ENCODE measurements at regions not wholly inside any gene's neighbourhood (a gene's known extent, or its start where the extent isn't known, plus 50 kb on each side); places are given as distances from the start of the nearest gene placed in this dataset.

- Mint-ChIP-seq H3K9me3 (peaks cover 0 to 2% of the 10 kb centered on the region in 2 experiments; a peak in 1 of 5 replicates), H3K27ac (no peak overlapping the region), H3K36me3 (ENCODE audit: insufficient read depth in 1 of 3, low read depth in 3 of 3) (peaks cover 0 to 3% (median 0%) of the 10 kb centered on the region in 3 experiments; a peak in 1 of 7 replicates), H3K27me3 (ENCODE audit: low read depth) (peaks cover 3% of the 10 kb centered on the region; the same call in 1 of the 2 replicates), H3K4me3 (no peak overlapping the region), H3K4me1 (no peaks in the 10 kb centered on the region)
- Histone ChIP-seq H3K9ac (ENCODE audit: extremely low read depth, insufficient read length, low read length) (no peak overlapping the region), H2BK15ac (ENCODE audit: low read depth, low read length) (no peak overlapping the region), H2BK5ac (ENCODE audit: insufficient read length, low read length) (no peak overlapping the region), H4K20me1 (ENCODE audit: control insufficient read depth, insufficient read depth, insufficient read length) (no peaks in the 10 kb centered on the region), H2AK5ac (ENCODE audit: insufficient read length, low read length) (no peak overlapping the region), H3K56ac (ENCODE audit: insufficient read length, low read depth, low read length) (no peak overlapping the region), H3K23ac (ENCODE audit: insufficient read length, low read depth, low read length) (no peak overlapping the region), H2BK20ac (ENCODE audit: low read depth, low read length, poor library complexity, severe bottlenecking) (no peak overlapping the region), H4K5ac (ENCODE audit: insufficient read length, low read depth, low read length) (no peak overlapping the region), H3K27me3 (ENCODE audit: insufficient read depth, low read length) (no peaks in the 10 kb centered on the region), H3K79me2 (ENCODE audit: insufficient read depth, low read length) (no peaks in the 10 kb centered on the region), H4K8ac (replicated peaks; ENCODE audit: insufficient read length, low read depth, low read length) (no peak overlapping the region), H3K4me2 (ENCODE audit: insufficient read depth, insufficient read length, low read length) (no peak overlapping the region), H2BK12ac (ENCODE audit: insufficient read length, low read depth, low read length) (no peak overlapping the region), H3K14ac (ENCODE audit: insufficient read depth, low read length) (no peak overlapping the region), H4K91ac (ENCODE audit: insufficient read length, low read depth, low read length) (no peak overlapping the region), H2AFZ (ENCODE audit: low read length) (no peak overlapping the region), H3K23me2 (ENCODE audit: insufficient read length, low read depth, low read length, poor library complexity, severe bottlenecking) (no peaks in the 10 kb centered on the region), H3K27ac (ENCODE audit: insufficient read length, low read depth, low read length) (no peak overlapping the region), H3K9me3 (ENCODE audit: control insufficient read depth, low read depth, low read length) (no peaks in the 10 kb centered on the region), H3K4ac (ENCODE audit: low read depth, low read length) (no peak overlapping the region), H3K4me1 (ENCODE audit: insufficient read depth, low read length) (no peaks in the 10 kb centered on the region), H2BK120ac (ENCODE audit: low read depth, low read length, poor library complexity, severe bottlenecking) (no peak overlapping the region), H3K18ac (ENCODE audit: insufficient read length, low read depth, low read length) (no peak overlapping the region), H3K79me1 (ENCODE audit: insufficient read depth, low read depth, low read length, poor library complexity, severe bottlenecking) (no peaks in the 10 kb centered on the region), H3T11ph (ENCODE audit: low read length) (no peak overlapping the region)
- no peak for DNase-seq
- WGBS (ENCODE audit: extremely low coverage, insufficient read length, low lambda C conversion rate) = no CpG with 5 or more reads among the region's 3 CpGs
- TF ChIP-seq, protein P1, sequence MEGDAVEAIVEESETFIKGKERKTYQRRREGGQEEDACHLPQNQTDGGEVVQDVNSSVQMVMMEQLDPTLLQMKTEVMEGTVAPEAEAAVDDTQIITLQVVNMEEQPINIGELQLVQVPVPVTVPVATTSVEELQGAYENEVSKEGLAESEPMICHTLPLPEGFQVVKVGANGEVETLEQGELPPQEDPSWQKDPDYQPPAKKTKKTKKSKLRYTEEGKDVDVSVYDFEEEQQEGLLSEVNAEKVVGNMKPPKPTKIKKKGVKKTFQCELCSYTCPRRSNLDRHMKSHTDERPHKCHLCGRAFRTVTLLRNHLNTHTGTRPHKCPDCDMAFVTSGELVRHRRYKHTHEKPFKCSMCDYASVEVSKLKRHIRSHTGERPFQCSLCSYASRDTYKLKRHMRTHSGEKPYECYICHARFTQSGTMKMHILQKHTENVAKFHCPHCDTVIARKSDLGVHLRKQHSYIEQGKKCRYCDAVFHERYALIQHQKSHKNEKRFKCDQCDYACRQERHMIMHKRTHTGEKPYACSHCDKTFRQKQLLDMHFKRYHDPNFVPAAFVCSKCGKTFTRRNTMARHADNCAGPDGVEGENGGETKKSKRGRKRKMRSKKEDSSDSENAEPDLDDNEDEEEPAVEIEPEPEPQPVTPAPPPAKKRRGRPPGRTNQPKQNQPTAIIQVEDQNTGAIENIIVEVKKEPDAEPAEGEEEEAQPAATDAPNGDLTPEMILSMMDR (conservative IDR thresholded peaks at IDR 0.05) = no peak
Measured at GRCh38 chr5:99239826-99240360, 311.1 kb upstream of the CHD1 start.
